ENCODE measurements at regions not wholly inside any gene's neighbourhood (a gene's known extent, or its start where the extent isn't known, plus 50 kb on each side); places are given as distances from the start of the nearest gene placed in this dataset.

GRCh38 chr20:11700831-11701230, 216.9 kb upstream of the BTBD3 start:
- TF ChIP-seq CTCF (conservative IDR thresholded peaks at IDR 0.05; ENCODE audit: low read depth in 2 of 2) (no peak), ZNF114 (CRISPR knock-in tag; IDR thresholded peaks at IDR 0.05) (no peak), POLR2AphosphoS5 (IDR thresholded peaks at IDR 0.05; ENCODE audit: low read depth) (no peak), CREB1 (CRISPR knock-in tag; IDR thresholded peaks at IDR 0.05; ENCODE audit: low read depth) (no peak), ZNF462 (CRISPR knock-in tag; IDR thresholded peaks at IDR 0.05) (no peak), EZH2phosphoT487 (IDR thresholded peaks at IDR 0.05; ENCODE audit: unreplicated experiment) (no peak)

Data from GM23338 (cell line).